PC-3 (cell line): ENCODE measurements at regions not wholly inside any gene's neighbourhood (a gene's known extent, or its start where the extent isn't known, plus 50 kb on each side); places are given as distances from the start of the nearest gene placed in this dataset.

Experiments
- ATAC-seq: fragments of 200-7000 bp; cut with Tn5 transposase; 2 replicates; pipeline ENCODE4 v1.9.1; 2020; ENCODE audit warnings: mild to moderate bottlenecking, moderate library complexity
- BruUV-seq: library from RNA; stranded (reverse); fragments of 400-500 nt; replicated peaks from 2 replicates; lab custom pipeline; 2021; lab: Mats Ljungman, UMichigan
- CTCF ChIA-PET: fragments of 300-600 bp; sonication (Branson Sonifier 250); formaldehyde crosslinking; loops from one replicate; lab custom pipeline; 2022; ENCODE audit warnings: antibody characterized with exemption; lab: Charles Lee
- POLR2A ChIA-PET: fragments of 300-600 bp; sonication (Branson Sonifier 250); formaldehyde crosslinking; loops from one replicate; lab custom pipeline; 2022; ENCODE audit warnings: antibody characterized with exemption; ENCODE audit not compliant: unreplicated experiment; lab: Charles Lee
- DNase-seq: peaks from one replicate; pipeline ENCODE4 v3.0.0-alpha.2; 2015
- H2AFZ ChIP-seq: fragments of 300-600 bp; sonication (generic); 2 replicates; pipeline ENCODE4 v1.6.0; 2016; ENCODE audit warnings: antibody characterized with exemption, low read length
- H3F3A ChIP-seq: fragments of 300-600 bp; sonication (generic); one replicate; pipeline ENCODE4 v1.6.0; 2017; ENCODE audit warnings: antibody characterized with exemption, low read length, control low read depth, mild to moderate bottlenecking; ENCODE audit not compliant: unreplicated experiment
- H3K27ac ChIP-seq: fragments of 300-600 bp; sonication (generic); 2 replicates; pipeline ENCODE4 v1.5.1; 2016; ENCODE audit warnings: mild to moderate bottlenecking, low read length
- H3K27me3 ChIP-seq: fragments of 300-600 bp; sonication (generic); 2 replicates; pipeline ENCODE4 v1.6.1; 2016; ENCODE audit warnings: low read length, mixed read lengths
- H3K36me3 ChIP-seq: fragments of 300-600 bp; sonication (generic); 2 replicates; pipeline ENCODE4 v1.6.1; 2016; ENCODE audit warnings: low read depth, mixed run types, low read length, mixed read lengths
- H3K4me1 ChIP-seq: fragments of 300-600 bp; sonication (generic); 2 replicates; pipeline ENCODE4 v1.5.1; 2016; ENCODE audit warnings: low read length; ENCODE audit not compliant: insufficient read depth
- H3K4me2 ChIP-seq: fragments of 300-600 bp; sonication (generic); 2 replicates; pipeline ENCODE4 v1.6.0; 2016; ENCODE audit warnings: low read length
- H3K4me3 ChIP-seq: fragments of 300-600 bp; sonication (generic); 2 replicates; pipeline ENCODE4 v1.5.1; 2016; ENCODE audit warnings: mild to moderate bottlenecking, low read length, mixed read lengths
- H3K79me2 ChIP-seq: fragments of 300-600 bp; sonication (generic); 2 replicates; pipeline ENCODE4 v1.6.1; 2017; ENCODE audit warnings: low read length, mixed read lengths
- H3K9ac ChIP-seq: fragments of 300-600 bp; sonication (generic); 2 replicates; pipeline ENCODE4 v1.6.0; 2016; ENCODE audit warnings: mild to moderate bottlenecking, low read length
- H3K9me2 ChIP-seq: fragments of 300-600 bp; sonication (generic); replicated peaks from 2 replicates; pipeline ENCODE4 v1.6.1; 2016; ENCODE audit warnings: mixed run types, low read length, mixed read lengths
- H3K9me3 ChIP-seq: fragments of 300-600 bp; sonication (generic); 2 replicates; pipeline ENCODE4 v1.6.1; 2016; ENCODE audit warnings: low read length, mixed read lengths
- H4K20me1 ChIP-seq: fragments of 300-600 bp; sonication (generic); 2 replicates; pipeline ENCODE4 v1.6.1; 2016; ENCODE audit warnings: low read length, mixed read lengths
- CTCF ChIP-seq: fragments of 300-600 bp; sonication (generic); conservative IDR thresholded peaks from 2 replicates; pipeline ENCODE4 v1.5.1; 2017; ENCODE audit warnings: antibody characterized with exemption, low read depth, mild to moderate bottlenecking, low read length
- EZH2 ChIP-seq: fragments of 300-600 bp; sonication (generic); IDR thresholded peaks from one replicate; pipeline ENCODE4 v1.6.1; 2017; ENCODE audit warnings: antibody characterized with exemption, mild to moderate bottlenecking, low read length; ENCODE audit not compliant: unreplicated experiment
- EZH2phosphoT487 ChIP-seq: fragments of 300-600 bp; sonication (generic); IDR thresholded peaks from 2 replicates; pipeline ENCODE4 v1.6.1; 2018; ENCODE audit warnings: mild to moderate bottlenecking, antibody characterized with exemption, low read length, borderline replicate concordance
- intact Hi-C: fragments of 100-400 bp; cut with micrococcal nuclease; formaldehyde crosslinking; loops from 2 replicates; pipeline ENCODE4 v1.9.0; 2023

- intact Hi-C loops = no loop called here
- Histone ChIP-seq H3K9me3 (peaks cover 6% of the 10 kb centered on the region; the same call in 1 of the 2 replicates), H3K36me3 (no peaks in the 10 kb centered on the region), H3K4me2 (no peak overlapping the region), H3K9me2 (no peaks in the 10 kb centered on the region), H3K4me3 (no peak overlapping the region), H3K4me1 (no peaks in the 10 kb centered on the region), H3K27ac (no peak overlapping the region), H3K79me2 (no peaks in the 10 kb centered on the region), H3K27me3 (no peaks in the 10 kb centered on the region), H4K20me1 (no peaks in the 10 kb centered on the region), H2AFZ (no peak overlapping the region), H3K9ac (no peak overlapping the region), H3F3A (no peaks in the 10 kb centered on the region)
- POLR2A ChIA-PET = no interaction called here
- no peak for TF ChIP-seq EZH2phosphoT487
- TF ChIP-seq EZH2 = no peak
- TF ChIP-seq CTCF = no peak
- DNase-seq (no peak), ATAC-seq (no peak)
- CTCF ChIA-PET = no interaction called here
- BruUV-seq = no TSS peak
Observed at GRCh38 chr14:84927096-84927827, 602.7 kb upstream of the FLRT2 start.

GRCh38 chr14:84929086-84929485, 600.9 kb upstream of the FLRT2 start:
- ChIA-PET POLR2A (no interaction called here), CTCF (no interaction called here)
- DNase-seq = no peak
- H3K27ac ChIP-seq = no peak overlapping the region
- H3K9me2 ChIP-seq = no peaks in the 10 kb centered on the region
- H3K36me3 ChIP-seq = no peaks in the 10 kb centered on the region
- no peak for TF ChIP-seq CTCF
- TF ChIP-seq EZH2 = no peak
- TF ChIP-seq EZH2phosphoT487 = no peak
- H3K4me3 ChIP-seq = no peak overlapping the region
- no peak for ATAC-seq
- H3F3A ChIP-seq = no peaks in the 10 kb centered on the region
- H2AFZ ChIP-seq = no peak overlapping the region
- H4K20me1 ChIP-seq = no peaks in the 10 kb centered on the region
- no peaks in the 10 kb centered on the region for H3K79me2 ChIP-seq
- H3K9ac ChIP-seq = no peak overlapping the region
- H3K9me3 ChIP-seq = peaks cover 6% of the 10 kb centered on the region; the same call in 1 of the 2 replicates
- H3K4me2 ChIP-seq = no peak overlapping the region
- H3K27me3 ChIP-seq = no peaks in the 10 kb centered on the region
- H3K4me1 ChIP-seq = no peaks in the 10 kb centered on the region
- intact Hi-C loops = no loop called here
- no TSS peak for BruUV-seq

- POLR2A ChIA-PET = no interaction called here
- Histone ChIP-seq H3K79me2 (no peaks in the 10 kb centered on the region), H3K36me3 (no peaks in the 10 kb centered on the region), H3K9ac (no peak overlapping the region), H3K27me3 (no peaks in the 10 kb centered on the region), H3K4me3 (no peak overlapping the region), H2AFZ (no peak overlapping the region), H3K4me1 (no peaks in the 10 kb centered on the region), H3K9me2 (no peaks in the 10 kb centered on the region), H3K4me2 (no peak overlapping the region), H3K9me3 (peaks cover 6% of the 10 kb centered on the region; the same call in 1 of the 2 replicates), H3K27ac (no peak overlapping the region), H4K20me1 (no peaks in the 10 kb centered on the region), H3F3A (no peaks in the 10 kb centered on the region)
- TF ChIP-seq EZH2phosphoT487 = no peak
- TF ChIP-seq CTCF = no peak
- no peak for TF ChIP-seq EZH2
- ATAC-seq (no peak), DNase-seq (no peak)
- intact Hi-C loops = no loop called here
- BruUV-seq = no TSS peak
- CTCF ChIA-PET = no interaction called here
Observed at GRCh38 chr14:84929834-84930233, 600.1 kb upstream of the FLRT2 start.
